A673 (cell line): ENCODE measurements at regions not wholly inside any gene's neighbourhood (a gene's known extent, or its start where the extent isn't known, plus 50 kb on each side); places are given as distances from the start of the nearest gene placed in this dataset.

ENCODE experiments used
- EZH2 ChIP-seq: fragments of 200-600 bp; sonication (generic); IDR thresholded peaks from 2 replicates; pipeline ENCODE4 v1.6.1; 2017; ENCODE audit warnings: borderline replicate concordance, low read depth, mild to moderate bottlenecking, mixed read lengths, antibody characterized with exemption, low read length; ENCODE audit not compliant: poor library complexity, severe bottlenecking
- TF ChIP-seq, protein P1 (sequence below): fragments of 300-800, 200-600 bp; sonication (generic); conservative IDR thresholded peaks from 2 replicates; pipeline ENCODE4 v1.5.1; 2017; ENCODE audit warnings: low read depth, mild to moderate bottlenecking, antibody characterized with exemption, low read length, moderate library complexity, mixed read lengths

GRCh38 chr7:47028284-47028683 lies 553.6 kb downstream of the TNS3 start:
- TF ChIP-seq, protein P1, sequence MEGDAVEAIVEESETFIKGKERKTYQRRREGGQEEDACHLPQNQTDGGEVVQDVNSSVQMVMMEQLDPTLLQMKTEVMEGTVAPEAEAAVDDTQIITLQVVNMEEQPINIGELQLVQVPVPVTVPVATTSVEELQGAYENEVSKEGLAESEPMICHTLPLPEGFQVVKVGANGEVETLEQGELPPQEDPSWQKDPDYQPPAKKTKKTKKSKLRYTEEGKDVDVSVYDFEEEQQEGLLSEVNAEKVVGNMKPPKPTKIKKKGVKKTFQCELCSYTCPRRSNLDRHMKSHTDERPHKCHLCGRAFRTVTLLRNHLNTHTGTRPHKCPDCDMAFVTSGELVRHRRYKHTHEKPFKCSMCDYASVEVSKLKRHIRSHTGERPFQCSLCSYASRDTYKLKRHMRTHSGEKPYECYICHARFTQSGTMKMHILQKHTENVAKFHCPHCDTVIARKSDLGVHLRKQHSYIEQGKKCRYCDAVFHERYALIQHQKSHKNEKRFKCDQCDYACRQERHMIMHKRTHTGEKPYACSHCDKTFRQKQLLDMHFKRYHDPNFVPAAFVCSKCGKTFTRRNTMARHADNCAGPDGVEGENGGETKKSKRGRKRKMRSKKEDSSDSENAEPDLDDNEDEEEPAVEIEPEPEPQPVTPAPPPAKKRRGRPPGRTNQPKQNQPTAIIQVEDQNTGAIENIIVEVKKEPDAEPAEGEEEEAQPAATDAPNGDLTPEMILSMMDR: no peak
- no peak for TF ChIP-seq EZH2
